ENCODE measurements at regions not wholly inside any gene's neighbourhood (a gene's known extent, or its start where the extent isn't known, plus 50 kb on each side); places are given as distances from the start of the nearest gene placed in this dataset.

- TF ChIP-seq CTCF (IDR thresholded peaks at IDR 0.05; ENCODE audit: insufficient read depth, low read length, poor library complexity, severe bottlenecking), result no peak
- DNase-seq (ENCODE audit: low read depth), result no peak
Measured at GRCh38 chr1:29628190-29628589, 391.9 kb downstream of the PTPRU start.

GRCh38 chr1:29626726-29627125, 390.4 kb downstream of the PTPRU start:
- H3K36me3 ChIP-seq (ENCODE audit: control insufficient read depth, insufficient read depth, low read length), result no peaks in the 10 kb centered on the region
- no peak overlapping the region for H3K4me3 ChIP-seq (ENCODE audit: low read depth, low read length)
- no peak for DNase-seq (ENCODE audit: low read depth)
- H3K27me3 ChIP-seq (ENCODE audit: control insufficient read depth, insufficient read depth, low read length), result no peaks in the 10 kb centered on the region
- TF ChIP-seq CTCF (IDR thresholded peaks at IDR 0.05; ENCODE audit: insufficient read depth, low read length, poor library complexity, severe bottlenecking), result no peak

More at GRCh38 chr1:29628190-29628589, 391.9 kb downstream of the PTPRU start:
- Histone ChIP-seq H3K4me3 (ENCODE audit: low read depth, low read length) (no peak overlapping the region), H3K27me3 (ENCODE audit: control insufficient read depth, insufficient read depth, low read length) (no peaks in the 10 kb centered on the region), H3K36me3 (ENCODE audit: control insufficient read depth, insufficient read depth, low read length) (no peaks in the 10 kb centered on the region)

- H3K27me3 ChIP-seq (ENCODE audit: control insufficient read depth, insufficient read depth, low read length), result no peaks in the 10 kb centered on the region
- no peak overlapping the region for H3K4me3 ChIP-seq (ENCODE audit: low read depth, low read length)
- no peak for DNase-seq (ENCODE audit: low read depth)
- no peak for TF ChIP-seq CTCF (IDR thresholded peaks at IDR 0.05; ENCODE audit: insufficient read depth, low read length, poor library complexity, severe bottlenecking)
- H3K36me3 ChIP-seq (ENCODE audit: control insufficient read depth, insufficient read depth, low read length), result no peaks in the 10 kb centered on the region
Measured at GRCh38 chr1:29626066-29626465, 389.7 kb downstream of the PTPRU start.

GRCh38 chr1:29625084-29625420, 388.7 kb downstream of the PTPRU start:
- H3K4me3 ChIP-seq (ENCODE audit: low read depth, low read length), result no peak overlapping the region
- no peak for DNase-seq (ENCODE audit: low read depth)
- no peaks in the 10 kb centered on the region for H3K27me3 ChIP-seq (ENCODE audit: control insufficient read depth, insufficient read depth, low read length)
- H3K36me3 ChIP-seq (ENCODE audit: control insufficient read depth, insufficient read depth, low read length), result no peaks in the 10 kb centered on the region
- no peak for TF ChIP-seq CTCF (IDR thresholded peaks at IDR 0.05; ENCODE audit: insufficient read depth, low read length, poor library complexity, severe bottlenecking)

GRCh38 chr1:29624320-29625083, 388.2 kb downstream of the PTPRU start:
- no peak overlapping the region for H3K4me3 ChIP-seq (ENCODE audit: low read depth, low read length)
- TF ChIP-seq CTCF (IDR thresholded peaks at IDR 0.05; ENCODE audit: insufficient read depth, low read length, poor library complexity, severe bottlenecking), result no peak
- no peak for DNase-seq (ENCODE audit: low read depth)
- no peaks in the 10 kb centered on the region for H3K27me3 ChIP-seq (ENCODE audit: control insufficient read depth, insufficient read depth, low read length)
- H3K36me3 ChIP-seq (ENCODE audit: control insufficient read depth, insufficient read depth, low read length), result no peaks in the 10 kb centered on the region

- Histone ChIP-seq H3K36me3 (ENCODE audit: control insufficient read depth, insufficient read depth, low read length) (no peaks in the 10 kb centered on the region), H3K27me3 (ENCODE audit: control insufficient read depth, insufficient read depth, low read length) (no peaks in the 10 kb centered on the region), H3K4me3 (ENCODE audit: low read depth, low read length) (no peak overlapping the region)
- DNase-seq (ENCODE audit: low read depth), result no peak
- TF ChIP-seq CTCF (IDR thresholded peaks at IDR 0.05; ENCODE audit: insufficient read depth, low read length, poor library complexity, severe bottlenecking), result no peak
Measured at GRCh38 chr1:29623501-29623900, 387.2 kb downstream of the PTPRU start.

Measured in kidney epithelial cell (primary cell).